Trophoblast cell (in vitro differentiated cells and primary cell): ENCODE measurements at regions not wholly inside any gene's neighbourhood (a gene's known extent, or its start where the extent isn't known, plus 50 kb on each side); places are given as distances from the start of the nearest gene placed in this dataset.

ENCODE experiments used
- DNase-seq, 2 donors: peaks; one replicate each; pipeline ENCODE4 v3.0.0-alpha.2; 2016
- H2AFZ ChIP-seq: 2 replicates; pipeline ENCODE4 v1.6.1; 2013; ENCODE audit warnings: low read length, moderate library complexity, mild to moderate bottlenecking; ENCODE audit not compliant: insufficient read depth, poor library complexity
- H2AK5ac ChIP-seq: 2 replicates; pipeline ENCODE4 v1.6.1; 2013; ENCODE audit warnings: mild to moderate bottlenecking, low read length
- H2BK120ac ChIP-seq: 2 replicates; pipeline ENCODE4 v1.6.1; 2013; ENCODE audit warnings: low read length, mild to moderate bottlenecking, moderate library complexity; ENCODE audit not compliant: insufficient read depth, poor library complexity
- H2BK12ac ChIP-seq: 2 replicates; pipeline ENCODE4 v1.6.1; 2013; ENCODE audit warnings: mild to moderate bottlenecking, low read length, moderate library complexity
- H2BK5ac ChIP-seq: 2 replicates; pipeline ENCODE4 v1.6.1; 2013; ENCODE audit warnings: low read length, low read depth, moderate library complexity, mild to moderate bottlenecking; ENCODE audit not compliant: poor library complexity
- H3K14ac ChIP-seq: 2 replicates; pipeline ENCODE4 v1.6.1; 2013; ENCODE audit warnings: mild to moderate bottlenecking, low read length
- H3K18ac ChIP-seq: 2 replicates; pipeline ENCODE4 v1.6.1; 2013; ENCODE audit warnings: mild to moderate bottlenecking, low read length
- H3K23ac ChIP-seq: 2 replicates; pipeline ENCODE4 v1.6.1; 2013; ENCODE audit warnings: low read length
- H3K27ac ChIP-seq: 2 replicates; pipeline ENCODE4 v1.5.1; 2013; ENCODE audit warnings: low read depth, mild to moderate bottlenecking, inconsistent platforms, low read length, moderate library complexity
- H3K27me3 ChIP-seq: 2 replicates; pipeline ENCODE4 v1.6.1; 2013; ENCODE audit warnings: inconsistent platforms, mild to moderate bottlenecking, low read length, moderate library complexity; ENCODE audit not compliant: insufficient read depth
- H3K36me3 ChIP-seq, 2 experiments: 1 replicate in 1 of 2; 2 replicates in 1 of 2; pipeline ENCODE4 v1.6.1; 2013; ENCODE audit warnings: low read length in 2 of 2, mild to moderate bottlenecking in 2 of 2, moderate library complexity in 1 of 2; ENCODE audit not compliant: insufficient read depth in 2 of 2, control insufficient read depth in 1 of 2
- H3K4ac ChIP-seq: 2 replicates; pipeline ENCODE4 v1.6.1; 2013; ENCODE audit warnings: low read depth, mild to moderate bottlenecking, low read length, moderate library complexity
- H3K4me1 ChIP-seq, 2 experiments: 1 replicate in 1 of 2; 2 replicates in 1 of 2; pipeline ENCODE4 v1.6.1; 2013; ENCODE audit warnings: low read length in 2 of 2, mild to moderate bottlenecking in 2 of 2, moderate library complexity in 1 of 2; ENCODE audit not compliant: insufficient read depth in 2 of 2, control insufficient read depth in 1 of 2
- H3K4me2 ChIP-seq: 2 replicates; pipeline ENCODE4 v1.6.1; 2013; ENCODE audit warnings: inconsistent platforms, mild to moderate bottlenecking, low read length, moderate library complexity
- H3K4me3 ChIP-seq: 2 replicates; pipeline ENCODE4 v1.5.1; 2013; ENCODE audit warnings: mild to moderate bottlenecking, low read depth, low read length, inconsistent platforms
- H3K79me1 ChIP-seq: one replicate; pipeline ENCODE4 v1.6.1; 2013; ENCODE audit warnings: low read length
- H3K79me2 ChIP-seq: 2 replicates; pipeline ENCODE4 v1.6.1; 2013; ENCODE audit warnings: low read length, mild to moderate bottlenecking; ENCODE audit not compliant: control insufficient read depth, insufficient read depth, poor library complexity
- H3K9ac ChIP-seq: 2 replicates; pipeline ENCODE4 v1.6.1; 2013; ENCODE audit warnings: mild to moderate bottlenecking, low read length
- H3K9me3 ChIP-seq: 2 replicates; pipeline ENCODE4 v1.6.1; 2013; ENCODE audit warnings: low read depth, mild to moderate bottlenecking, control low read depth, inconsistent platforms, low read length; ENCODE audit not compliant: insufficient read depth
- H4K12ac ChIP-seq: 2 replicates; pipeline ENCODE4 v1.6.1; 2013; ENCODE audit warnings: low read depth, mild to moderate bottlenecking, low read length, moderate library complexity
- H4K8ac ChIP-seq: 2 replicates; pipeline ENCODE4 v1.6.1; 2013; ENCODE audit warnings: low read depth, mild to moderate bottlenecking, low read length, moderate library complexity
- H4K91ac ChIP-seq: one replicate; pipeline ENCODE4 v1.6.1; 2013; ENCODE audit warnings: low read depth, mild to moderate bottlenecking, low read length, moderate library complexity
- WGBS: extraction: QIAGEN DNeasy Blood & Tissue Kit; methylation state at CpG from one replicate; pipeline ENCODE4 v1.1.7; 2013; ENCODE audit warnings: missing lambda C conversion rate; ENCODE audit not compliant: insufficient read length, insufficient coverage; ENCODE audit errors: extremely low coverage; 5-methylcytosine and 5-hydroxymethylcytosine counted together

DNA sequence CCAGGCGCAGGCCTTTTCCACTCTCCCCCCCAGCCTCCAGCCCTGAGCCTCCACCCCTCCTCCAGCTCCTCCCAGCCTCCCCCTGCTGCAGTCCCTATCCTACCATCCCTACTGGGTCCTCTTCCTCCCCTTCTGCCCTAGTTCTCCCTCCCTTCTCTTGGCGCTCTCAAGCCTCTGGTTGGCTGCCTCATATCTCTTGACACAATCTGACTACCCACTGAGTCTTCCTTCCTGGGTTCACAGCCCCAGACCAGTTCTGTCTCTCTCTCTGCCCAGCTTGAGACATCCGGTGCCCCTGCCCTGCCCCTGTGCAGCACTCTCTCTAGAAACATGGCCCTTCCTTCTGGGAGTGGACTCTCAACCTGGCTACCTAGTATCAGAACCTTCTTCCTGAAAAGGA, 76.2 kb downstream of the TSPAN17 start:
- WGBS = no CpG with 5 or more reads among the region's 3 CpGs

DNA sequence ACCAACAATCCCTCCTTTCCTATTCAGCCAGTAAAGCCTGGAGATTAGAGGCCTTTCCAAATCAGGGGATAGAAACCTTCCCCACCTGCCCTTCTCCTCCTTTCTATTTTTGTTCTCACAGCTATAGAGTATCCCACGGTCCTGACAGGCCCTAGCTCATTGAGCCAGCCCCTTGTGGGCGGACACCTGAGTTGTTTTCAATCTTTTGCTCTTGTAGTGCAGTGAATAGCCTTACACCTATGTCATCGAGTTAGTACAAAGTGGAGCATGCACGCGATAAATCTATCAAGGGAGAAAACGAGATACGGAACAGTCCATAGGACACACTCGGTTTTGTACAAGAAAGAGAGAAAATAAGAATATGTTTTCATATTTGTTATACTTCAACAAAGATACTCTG, 77.2 kb downstream of the TSPAN17 start:
- H2BK120ac ChIP-seq = no peak overlapping the region
- H3K14ac ChIP-seq = no peak overlapping the region
- no peaks in the 10 kb centered on the region for H3K79me1 ChIP-seq
- H3K79me2 ChIP-seq = no peaks in the 10 kb centered on the region
- no CpG with 5 or more reads among the region's 8 CpGs for WGBS
- H4K8ac ChIP-seq = no peak overlapping the region
- no peak overlapping the region for H4K12ac ChIP-seq
- no peak for DNase-seq
- H3K27me3 ChIP-seq = no peaks in the 10 kb centered on the region
- no peak overlapping the region for H4K91ac ChIP-seq
- H3K4ac ChIP-seq = no peak overlapping the region
- no peak overlapping the region for H3K18ac ChIP-seq
- no peak overlapping the region for H3K23ac ChIP-seq
- no peak overlapping the region for H3K4me2 ChIP-seq
- no peaks in the 10 kb centered on the region for H3K36me3 ChIP-seq
- H2AK5ac ChIP-seq = no peak overlapping the region
- no peak overlapping the region for H3K27ac ChIP-seq
- H2AFZ ChIP-seq = no peak overlapping the region
- H3K4me3 ChIP-seq = no peak overlapping the region
- H2BK5ac ChIP-seq = no peak overlapping the region
- H3K9ac ChIP-seq = no peak overlapping the region
- H3K4me1 ChIP-seq = no peaks in the 10 kb centered on the region
- peaks cover 3% of the 10 kb centered on the region for H3K9me3 ChIP-seq
- no peak overlapping the region for H2BK12ac ChIP-seq

More for the DNA sequence above, 76.2 kb downstream of the TSPAN17 start:
- no peak overlapping the region for H3K4ac ChIP-seq
- no peaks in the 10 kb centered on the region for H3K27me3 ChIP-seq
- no peak overlapping the region for H3K4me3 ChIP-seq
- no peak overlapping the region for H2BK5ac ChIP-seq
- no peak for DNase-seq
- H2AK5ac ChIP-seq = no peak overlapping the region
- no peak overlapping the region for H3K23ac ChIP-seq
- H3K14ac ChIP-seq = no peak overlapping the region
- H3K9ac ChIP-seq = no peak overlapping the region
- no peak overlapping the region for H4K8ac ChIP-seq
- no peak overlapping the region for H4K91ac ChIP-seq
- H3K27ac ChIP-seq = no peak overlapping the region
- H3K79me2 ChIP-seq = no peaks in the 10 kb centered on the region
- no peak overlapping the region for H2BK120ac ChIP-seq
- no peaks in the 10 kb centered on the region for H3K4me1 ChIP-seq
- H3K18ac ChIP-seq = no peak overlapping the region
- no peak overlapping the region for H2AFZ ChIP-seq
- no peaks in the 10 kb centered on the region for H3K79me1 ChIP-seq
- no peaks in the 10 kb centered on the region for H3K36me3 ChIP-seq
- H3K9me3 ChIP-seq = peaks cover 3% of the 10 kb centered on the region
- H2BK12ac ChIP-seq = no peak overlapping the region
- H3K4me2 ChIP-seq = no peak overlapping the region
- no peak overlapping the region for H4K12ac ChIP-seq

DNA sequence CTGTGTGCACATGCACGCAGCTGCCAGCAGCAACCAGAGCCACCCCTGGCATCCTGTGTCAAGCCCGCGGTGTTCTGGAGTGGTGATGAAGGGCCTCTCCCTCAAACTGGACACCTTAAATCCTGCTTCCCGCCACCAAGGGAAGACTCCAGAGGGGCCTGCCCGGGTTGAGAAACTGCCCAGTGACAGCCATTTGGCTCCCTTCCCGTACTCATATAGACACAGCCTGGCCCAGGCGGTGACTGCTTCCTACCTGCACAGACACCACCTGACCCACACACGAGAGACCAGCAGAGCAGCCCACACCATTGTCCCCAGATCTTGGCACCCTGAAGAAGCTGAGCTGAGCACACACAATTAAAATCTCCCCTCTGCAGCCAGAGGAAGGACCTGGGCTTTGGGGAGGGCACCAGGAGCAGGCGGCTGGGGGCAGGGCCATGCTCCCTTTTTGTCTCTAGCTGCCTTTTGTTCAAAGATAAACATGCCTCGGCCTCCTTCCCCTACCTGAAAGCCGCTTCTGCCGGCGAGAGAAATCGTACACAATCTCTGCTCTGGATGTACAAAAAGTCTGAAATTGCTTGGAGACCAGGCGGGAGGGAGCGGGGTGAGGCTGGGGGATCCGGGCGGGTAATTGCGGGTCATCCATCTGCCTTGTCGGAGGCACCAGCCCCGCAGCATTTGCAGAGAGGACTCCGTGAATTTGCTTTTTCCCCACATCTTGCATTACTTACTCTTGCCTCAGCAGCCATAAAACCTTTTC, 78.4 kb downstream of the TSPAN17 start:
- H3K4me1 ChIP-seq = no peaks in the 10 kb centered on the region
- H3K27ac ChIP-seq = no peak overlapping the region
- no peak overlapping the region for H4K12ac ChIP-seq
- no peaks in the 10 kb centered on the region for H3K27me3 ChIP-seq
- H3K36me3 ChIP-seq = no peaks in the 10 kb centered on the region
- no peaks in the 10 kb centered on the region for H3K79me1 ChIP-seq
- H2BK12ac ChIP-seq = no peak overlapping the region
- H4K8ac ChIP-seq = no peak overlapping the region
- no peak overlapping the region for H3K23ac ChIP-seq
- H3K4me2 ChIP-seq = no peak overlapping the region
- no peak overlapping the region for H3K18ac ChIP-seq
- H3K4ac ChIP-seq = no peak overlapping the region
- WGBS = no CpG with 5 or more reads among the region's 22 CpGs
- H3K14ac ChIP-seq = no peak overlapping the region
- no peaks in the 10 kb centered on the region for H3K79me2 ChIP-seq
- H2AK5ac ChIP-seq = no peak overlapping the region
- peaks cover 3% of the 10 kb centered on the region for H3K9me3 ChIP-seq
- no peak overlapping the region for H4K91ac ChIP-seq
- H3K9ac ChIP-seq = no peak overlapping the region
- DNase-seq = no peak
- no peak overlapping the region for H2BK120ac ChIP-seq
- no peak overlapping the region for H2BK5ac ChIP-seq
- no peak overlapping the region for H3K4me3 ChIP-seq
- no peak overlapping the region for H2AFZ ChIP-seq

- Histone ChIP-seq H3K18ac (no peak overlapping the region), H3K4me3 (no peak overlapping the region), H2AFZ (no peak overlapping the region), H3K14ac (no peak overlapping the region), H3K79me2 (no peaks in the 10 kb centered on the region), H3K23ac (no peak overlapping the region), H3K27ac (no peak overlapping the region), H3K4me1 (no peaks in the 10 kb centered on the region), H3K4ac (no peak overlapping the region), H2BK5ac (no peak overlapping the region), H4K91ac (no peak overlapping the region), H3K9me3 (peaks cover 3% of the 10 kb centered on the region), H3K9ac (no peak overlapping the region), H2BK12ac (no peak overlapping the region), H2BK120ac (no peak overlapping the region), H3K79me1 (no peaks in the 10 kb centered on the region), H4K12ac (no peak overlapping the region), H4K8ac (no peak overlapping the region), H3K4me2 (no peak overlapping the region), H2AK5ac (no peak overlapping the region), H3K36me3 (no peaks in the 10 kb centered on the region), H3K27me3 (no peaks in the 10 kb centered on the region)
- no peak for DNase-seq
- no CpG with 5 or more reads among the region's 25 CpGs for WGBS
These were observed 79.7 kb downstream of the TSPAN17 start for GRCh38 chr5:176726746-176727527.
